GM12873 (cell line): ENCODE measurements at regions not wholly inside any gene's neighbourhood (a gene's known extent, or its start where the extent isn't known, plus 50 kb on each side); places are given as distances from the start of the nearest gene placed in this dataset.

ENCODE experiments used
- CTCF ChIP-seq: IDR thresholded peaks from 2 replicates; pipeline ENCODE4 v1.5.1; 2012; ENCODE audit warnings: low read depth, mild to moderate bottlenecking, moderate library complexity, low read length, control low read depth; ENCODE audit not compliant: insufficient read depth; ENCODE audit errors: missing control alignments

- no peak for TF ChIP-seq CTCF
Observed at GRCh38 chr2:11068079-11068741, 87.1 kb upstream of the SLC66A3 start.

GRCh38 chr2:11068856-11069526 is 86.3 kb upstream of the SLC66A3 start:
- TF ChIP-seq CTCF = no peak

GRCh38 chr2:11069566-11070185 is 85.6 kb upstream of the SLC66A3 start:
- no peak for TF ChIP-seq CTCF

- TF ChIP-seq CTCF = no peak
Observed at GRCh38 chr2:11071211-11071610, 84.1 kb upstream of the SLC66A3 start.

GRCh38 chr2:11071939-11072338 is 83.3 kb upstream of the SLC66A3 start:
- TF ChIP-seq CTCF = no peak

- TF ChIP-seq CTCF = no peak
Observed at GRCh38 chr2:11072550-11072949, 82.7 kb upstream of the SLC66A3 start.

GRCh38 chr2:11073251-11073650 is 82.0 kb upstream of the SLC66A3 start:
- peak; percentile 76 for TF ChIP-seq CTCF
